HepG2 (cell line): ENCODE measurements at regions not wholly inside any gene's neighbourhood (a gene's known extent, or its start where the extent isn't known, plus 50 kb on each side); places are given as distances from the start of the nearest gene placed in this dataset.

Experiments
- CEBPB ChIP-seq: IDR thresholded peaks from 2 replicates; pipeline ENCODE4 v1.6.1; 2011; ENCODE audit warnings: low read depth, low read length, improper control_type of control experiment, borderline replicate concordance
- CEBPZ ChIP-seq: IDR thresholded peaks from 2 replicates; pipeline ENCODE4 v1.6.1; 2012; ENCODE audit warnings: low read length, improper control_type of control experiment
- EHMT2 ChIP-seq: fragments of 200-600 bp; sonication (generic); IDR thresholded peaks from 2 replicates; pipeline ENCODE4 v1.7.0; 2017; ENCODE audit warnings: antibody characterized with exemption, low read depth, low read length, borderline replicate concordance
- HHEX ChIP-seq: IDR thresholded peaks from 2 replicates; pipeline ENCODE4 v1.6.1; 2016; ENCODE audit warnings: control low read depth
- ISX ChIP-seq: sonication (generic); formaldehyde crosslinking; conservative IDR thresholded peaks from 2 replicates; pipeline ENCODE4 v1.5.0; 2020; ENCODE audit warnings: missing genetic modification reagents
- KIAA2018 ChIP-seq: sonication (generic); formaldehyde crosslinking; IDR thresholded peaks from 2 replicates; pipeline ENCODE4 v1.5.0; 2020; ENCODE audit warnings: mild to moderate bottlenecking, missing genetic modification reagents, borderline replicate concordance
- KLF6 ChIP-seq: IDR thresholded peaks from 2 replicates; pipeline ENCODE4 v1.8.0; 2016; ENCODE audit warnings: missing biosample characterization, missing genetic modification reagents
- PAWR ChIP-seq: sonication (generic); formaldehyde crosslinking; IDR thresholded peaks from 2 replicates; pipeline ENCODE4 v1.4.0; 2020; ENCODE audit warnings: missing genetic modification reagents, mild to moderate bottlenecking, borderline replicate concordance
- TARDBP ChIP-seq: sonication (generic); formaldehyde crosslinking; IDR thresholded peaks from 2 replicates; pipeline ENCODE4 v1.8.0; 2022; ENCODE audit warnings: mild to moderate bottlenecking, missing genetic modification reagents
- ZBTB44 ChIP-seq: sonication (generic); formaldehyde crosslinking; IDR thresholded peaks from 2 replicates; pipeline ENCODE4 v1.4.0; 2020; ENCODE audit warnings: missing genetic modification reagents
- ZMAT5 ChIP-seq: sonication (generic); formaldehyde crosslinking; IDR thresholded peaks from 2 replicates; pipeline ENCODE4 v1.5.0; 2020; ENCODE audit warnings: mild to moderate bottlenecking, low read depth, missing genetic modification reagents, borderline replicate concordance
- ZNF451 ChIP-seq: sonication (generic); formaldehyde crosslinking; IDR thresholded peaks from 2 replicates; pipeline ENCODE4 v1.5.0; 2020; ENCODE audit warnings: mild to moderate bottlenecking, missing genetic modification reagents
- ZSCAN20 ChIP-seq: sonication (generic); formaldehyde crosslinking; IDR thresholded peaks from 2 replicates; pipeline ENCODE4 v1.4.0; 2020; ENCODE audit warnings: missing genetic modification reagents, mild to moderate bottlenecking, borderline replicate concordance

GRCh38 chr17:71098071-71098470 is 928.7 kb downstream of the KCNJ2 start (continued):
- no peak for TF ChIP-seq ZBTB44 (CRISPR knock-in tag)
- TF ChIP-seq EHMT2, result no peak
- TF ChIP-seq ZSCAN20 (CRISPR knock-in tag), result no peak
- no peak for TF ChIP-seq KIAA2018 (CRISPR knock-in tag)
- TF ChIP-seq CEBPB, result no peak
- no peak for TF ChIP-seq TARDBP (CRISPR knock-in tag)
- TF ChIP-seq HHEX (CRISPR knock-in tag), result no peak
- TF ChIP-seq ZMAT5 (CRISPR knock-in tag), result no peak
- no peak for TF ChIP-seq PAWR (CRISPR knock-in tag)
- TF ChIP-seq KLF6, result no peak
- no peak for TF ChIP-seq ISX (CRISPR knock-in tag)
- no peak for TF ChIP-seq ZNF451 (CRISPR knock-in tag)
- no peak for TF ChIP-seq CEBPZ
